ENCODE measurements at regions not wholly inside any gene's neighbourhood (a gene's known extent, or its start where the extent isn't known, plus 50 kb on each side); places are given as distances from the start of the nearest gene placed in this dataset.

- Histone ChIP-seq H3K9me2 (replicated peaks; ENCODE audit: control insufficient read depth, low read length) (no peaks in the 10 kb centered on the region), H3K4me1 (ENCODE audit: control insufficient read depth, low read length) (no peaks in the 10 kb centered on the region), H3F3A (ENCODE audit: control insufficient read depth, insufficient read depth) (no peaks in the 10 kb centered on the region), H3K9me3 (ENCODE audit: control insufficient read depth, insufficient read depth, low read length) (peaks cover 3% of the 10 kb centered on the region; the same call in 1 of the 2 replicates), H4K20me1 (ENCODE audit: control insufficient read depth, insufficient read depth, low read depth, low read length) (no peaks in the 10 kb centered on the region), H3K27ac (ENCODE audit: low read depth, low read length) (no peak overlapping the region), H3K4me3 (ENCODE audit: low read length) (no peak overlapping the region), H3K4me2 (ENCODE audit: low read length) (no peak overlapping the region), H3K27me3 (ENCODE audit: control insufficient read depth, low read length) (no peaks in the 10 kb centered on the region), H3K79me2 (ENCODE audit: control insufficient read depth, low read length) (no peaks in the 10 kb centered on the region), H3K36me3 (ENCODE audit: control insufficient read depth, low read length) (no peaks in the 10 kb centered on the region)
- TF ChIP-seq CTCF (IDR thresholded peaks at IDR 0.05; ENCODE audit: low read depth, low read length, poor library complexity, severe bottlenecking) = no peak
- TF ChIP-seq EZH2phosphoT487 (IDR thresholded peaks at IDR 0.05; ENCODE audit: borderline replicate concordance, low read length) = no peak
Observed at GRCh38 chr1:30090162-30090820, 633.1 kb downstream of the MATN1 start.

- Histone ChIP-seq H3K36me3 (ENCODE audit: control insufficient read depth, low read length) (no peaks in the 10 kb centered on the region), H3K27ac (ENCODE audit: low read depth, low read length) (no peak overlapping the region), H3K27me3 (ENCODE audit: control insufficient read depth, low read length) (no peaks in the 10 kb centered on the region), H3F3A (ENCODE audit: control insufficient read depth, insufficient read depth) (no peaks in the 10 kb centered on the region), H3K9me3 (ENCODE audit: control insufficient read depth, insufficient read depth, low read length) (peaks cover 3% of the 10 kb centered on the region; the same call in 1 of the 2 replicates), H3K4me1 (ENCODE audit: control insufficient read depth, low read length) (no peaks in the 10 kb centered on the region), H3K4me2 (ENCODE audit: low read length) (no peak overlapping the region), H3K79me2 (ENCODE audit: control insufficient read depth, low read length) (no peaks in the 10 kb centered on the region), H4K20me1 (ENCODE audit: control insufficient read depth, insufficient read depth, low read depth, low read length) (no peaks in the 10 kb centered on the region), H3K9me2 (replicated peaks; ENCODE audit: control insufficient read depth, low read length) (no peaks in the 10 kb centered on the region), H3K4me3 (ENCODE audit: low read length) (no peak overlapping the region)
- TF ChIP-seq CTCF (IDR thresholded peaks at IDR 0.05; ENCODE audit: low read depth, low read length, poor library complexity, severe bottlenecking) (no peak), EZH2phosphoT487 (IDR thresholded peaks at IDR 0.05; ENCODE audit: borderline replicate concordance, low read length) (no peak)
Observed at GRCh38 chr1:30089024-30089430, 634.4 kb downstream of the MATN1 start.

DNA sequence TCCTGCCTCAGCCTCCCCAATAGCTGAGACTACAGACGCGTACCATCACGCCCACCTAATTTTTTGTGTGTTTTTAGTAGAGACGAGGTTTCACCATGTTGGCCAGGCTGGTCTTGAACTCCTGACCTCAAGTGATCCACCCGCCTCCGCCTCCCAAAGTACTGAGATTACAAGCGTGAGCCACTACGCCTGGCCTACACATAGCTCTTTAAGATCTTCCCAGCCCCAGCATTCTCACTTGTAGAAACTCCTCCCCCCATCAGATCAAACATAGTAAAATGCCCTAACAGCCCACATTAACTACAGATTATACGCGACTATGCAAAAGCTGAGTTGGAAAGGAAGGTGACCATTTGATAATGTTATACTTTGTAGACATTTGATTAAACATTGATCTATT is 634.8 kb downstream of the MATN1 start:
- Histone ChIP-seq H3K4me3 (ENCODE audit: low read length) (no peak overlapping the region), H4K20me1 (ENCODE audit: control insufficient read depth, insufficient read depth, low read depth, low read length) (no peaks in the 10 kb centered on the region), H3K79me2 (ENCODE audit: control insufficient read depth, low read length) (no peaks in the 10 kb centered on the region), H3K36me3 (ENCODE audit: control insufficient read depth, low read length) (no peaks in the 10 kb centered on the region), H3K9me3 (ENCODE audit: control insufficient read depth, insufficient read depth, low read length) (peaks cover 3% of the 10 kb centered on the region; the same call in 1 of the 2 replicates), H3K27me3 (ENCODE audit: control insufficient read depth, low read length) (no peaks in the 10 kb centered on the region; the same call in 1 of the 2 replicates), H3K4me1 (ENCODE audit: control insufficient read depth, low read length) (no peaks in the 10 kb centered on the region), H3K4me2 (ENCODE audit: low read length) (no peak overlapping the region), H3K9me2 (replicated peaks; ENCODE audit: control insufficient read depth, low read length) (no peaks in the 10 kb centered on the region), H3F3A (ENCODE audit: control insufficient read depth, insufficient read depth) (no peaks in the 10 kb centered on the region), H3K27ac (ENCODE audit: low read depth, low read length) (no peak overlapping the region)
- TF ChIP-seq CTCF (IDR thresholded peaks at IDR 0.05; ENCODE audit: low read depth, low read length, poor library complexity, severe bottlenecking) (no peak), EZH2phosphoT487 (IDR thresholded peaks at IDR 0.05; ENCODE audit: borderline replicate concordance, low read length) (no peak)
